Aorta (tissue), 5 donors: ENCODE measurements at regions not wholly inside any gene's neighbourhood (a gene's known extent, or its start where the extent isn't known, plus 50 kb on each side); places are given as distances from the start of the nearest gene placed in this dataset.

Experiments used
- ATAC-seq: fragments of 200-7000 bp; cut with Tn5 transposase; one replicate; pipeline ENCODE4 v1.9.1; 2022; ENCODE audit warnings: moderate library complexity; ENCODE audit not compliant: low FRiP score
- DNase-seq, 2 donors: peaks; one replicate each; pipeline ENCODE4 v3.0.0-alpha.2; 2020
- H3K27ac ChIP-seq, 2 donors: one replicate each; pipeline ENCODE4 v1.5.1; 2013; ENCODE audit warnings: low read length in 2 of 2, mild to moderate bottlenecking in 2 of 2, moderate library complexity in 2 of 2, control low read depth in 1 of 2, inconsistent platforms in 1 of 2, low read depth in 1 of 2
- H3K27me3 ChIP-seq, 2 donors: one replicate each; pipeline ENCODE4 v1.6.1; 2013; ENCODE audit warnings: control low read depth in 1 of 2, low read length in 1 of 2, mild to moderate bottlenecking in 1 of 2, moderate library complexity in 1 of 2; ENCODE audit not compliant: insufficient read depth in 2 of 2, control insufficient read depth in 1 of 2
- H3K36me3 ChIP-seq, 2 donors: one replicate each; pipeline ENCODE4 v1.6.1; 2013; ENCODE audit warnings: control low read depth in 1 of 2, low read length in 1 of 2, mild to moderate bottlenecking in 1 of 2; ENCODE audit not compliant: insufficient read depth in 2 of 2, control insufficient read depth in 1 of 2
- H3K4me1 ChIP-seq, 2 donors: one replicate each; pipeline ENCODE4 v1.6.1; 2013; ENCODE audit warnings: low read length in 2 of 2, control low read depth in 1 of 2, mild to moderate bottlenecking in 1 of 2, moderate library complexity in 1 of 2; ENCODE audit not compliant: insufficient read depth in 2 of 2, control insufficient read depth in 1 of 2
- H3K4me3 ChIP-seq, 2 donors: one replicate each; pipeline ENCODE4 v1.5.1; 2013; ENCODE audit warnings: low read length in 2 of 2, control low read depth in 1 of 2, mild to moderate bottlenecking in 1 of 2
- H3K9me3 ChIP-seq: one replicate; pipeline ENCODE4 v1.6.1; 2013; ENCODE audit warnings: mild to moderate bottlenecking, low read length; ENCODE audit not compliant: control insufficient read depth
- WGBS, 2 donors: extraction: QIAGEN DNeasy Blood & Tissue Kit; methylation state at CpG; one replicate each; pipeline ENCODE4 v1.1.7; 2013; 5-methylcytosine and 5-hydroxymethylcytosine counted together
- intact Hi-C, 2 donors: fragments of 100-400 bp; cut with DNase I; formaldehyde crosslinking; loops; one replicate each; pipeline versions ENCODE4 v1.14.2 to v1.15.0; 2022
- donor health status: healthy with polysubstance abuse.
- donor health status: Bipolar disorder and iron deficiency.
- donor health status: DM: no; HTN: no; CAD: no.
- donor health status: DM: no; HTN: no; CAD: no.
- donor health status: DM: yes; HTN: yes; CAD: no.

DNA sequence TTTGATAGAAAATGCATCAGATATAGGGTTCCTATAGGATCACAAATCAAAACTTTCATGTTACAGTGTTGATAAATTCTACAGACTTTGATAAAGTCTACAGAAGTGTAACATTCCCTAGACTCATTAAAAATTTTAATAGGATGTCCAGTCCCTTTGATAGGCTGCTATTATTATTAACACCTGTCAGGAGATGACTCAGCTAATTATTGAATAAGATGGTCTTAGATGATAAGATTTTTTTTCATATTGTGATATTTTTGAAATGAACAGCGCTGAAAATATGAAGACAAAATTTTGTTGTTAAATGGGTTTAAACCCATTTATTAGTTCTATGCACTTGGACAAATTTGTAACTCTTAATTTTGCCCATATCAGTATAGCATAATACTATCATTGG is 356.8 kb upstream of the SLITRK1 start:
- H3K4me1 ChIP-seq, result no peaks in the 10 kb centered on the region
- DNase-seq (no peak), ATAC-seq (no peak)
- no peaks in the 10 kb centered on the region for H3K36me3 ChIP-seq
- 97% methylated on average over 1 of the region's 1 CpG for WGBS, 2 donors
- intact Hi-C loops, result no loop called here
- H3K27me3 ChIP-seq, result no peaks in the 10 kb centered on the region
- no peaks in the 10 kb centered on the region for H3K9me3 ChIP-seq
- H3K27ac ChIP-seq, result no peak overlapping the region
- H3K4me3 ChIP-seq, result no peak overlapping the region

DNA sequence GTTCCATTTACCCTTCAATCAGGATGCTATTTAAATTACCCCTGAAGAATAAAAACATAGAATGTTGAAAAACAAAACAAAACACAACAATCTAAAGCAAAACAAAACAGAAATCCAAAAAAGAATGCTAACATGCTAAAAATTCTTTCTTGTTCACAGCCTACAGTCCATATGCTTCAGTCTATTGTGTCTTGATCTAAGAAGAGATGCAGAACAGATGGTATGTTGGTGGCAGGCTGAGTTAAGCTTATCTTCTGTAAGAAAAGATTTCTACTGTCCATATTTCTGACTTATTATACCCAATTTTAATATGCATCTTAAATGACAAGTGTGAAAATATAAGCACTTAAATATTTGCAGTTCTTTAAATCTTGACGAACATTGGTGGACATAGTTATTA is 356.1 kb upstream of the SLITRK1 start:
- intact Hi-C loops, result no loop called here

DNA sequence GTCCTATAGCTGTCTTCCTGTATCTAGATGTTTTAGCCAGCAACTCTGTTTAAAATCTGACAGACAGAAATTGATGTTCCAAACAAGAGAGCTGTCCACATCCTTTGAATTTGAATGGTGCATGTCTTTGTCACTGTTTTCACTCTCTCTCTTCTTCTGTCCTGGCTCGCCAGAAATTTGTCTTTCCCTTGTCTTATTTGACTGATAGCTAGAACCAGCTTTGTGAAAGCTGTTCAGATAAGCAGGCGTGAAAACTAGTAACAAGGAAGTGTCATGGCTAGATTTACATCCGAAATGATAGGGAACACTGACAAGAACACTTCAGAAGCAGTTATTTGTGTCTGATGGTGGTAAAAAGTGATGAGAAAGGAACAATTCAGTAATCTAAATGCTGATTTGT is 354.9 kb upstream of the SLITRK1 start:
- Histone ChIP-seq H3K36me3 (no peaks in the 10 kb centered on the region), H3K4me3 (no peak overlapping the region), H3K27me3 (no peaks in the 10 kb centered on the region), H3K27ac (no peak overlapping the region), H3K4me1 (no peaks in the 10 kb centered on the region), H3K9me3 (no peaks in the 10 kb centered on the region)
- intact Hi-C loops, result no loop called here
- no peak for ATAC-seq
- 58 to 66% methylated on average over 3 of the region's 3 CpGs for WGBS, 2 donors
- DNase-seq, result no peak

More for the DNA sequence above, 356.1 kb upstream of the SLITRK1 start:
- Histone ChIP-seq H3K27ac (no peak overlapping the region), H3K27me3 (no peaks in the 10 kb centered on the region), H3K9me3 (no peaks in the 10 kb centered on the region), H3K4me1 (no peaks in the 10 kb centered on the region), H3K36me3 (no peaks in the 10 kb centered on the region), H3K4me3 (no peak overlapping the region)
- ATAC-seq (no peak), DNase-seq (no peak)
- WGBS, 2 donors, result 80 to 82% methylated on average over 1 of the region's 1 CpG

DNA sequence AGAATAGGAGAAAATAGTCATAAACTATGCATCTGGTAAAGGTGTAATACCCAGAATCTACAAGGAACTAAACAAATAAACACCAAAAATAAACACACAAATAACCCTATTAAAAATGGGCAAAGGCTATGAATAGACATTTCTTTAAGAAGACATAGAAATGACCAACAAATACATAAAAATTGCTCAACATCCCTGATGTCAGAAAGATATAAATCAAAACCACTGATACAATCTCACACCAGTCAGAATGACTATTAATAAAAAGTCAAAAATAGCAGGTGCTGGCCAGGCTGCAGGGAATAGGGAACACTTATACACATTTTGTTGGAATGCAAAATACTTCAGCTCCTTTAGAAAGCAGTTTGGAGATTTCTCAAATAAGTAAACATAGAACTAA is 352.1 kb upstream of the SLITRK1 start:
- intact Hi-C loops, result no loop called here
- H3K27ac ChIP-seq, result no peak overlapping the region

DNA sequence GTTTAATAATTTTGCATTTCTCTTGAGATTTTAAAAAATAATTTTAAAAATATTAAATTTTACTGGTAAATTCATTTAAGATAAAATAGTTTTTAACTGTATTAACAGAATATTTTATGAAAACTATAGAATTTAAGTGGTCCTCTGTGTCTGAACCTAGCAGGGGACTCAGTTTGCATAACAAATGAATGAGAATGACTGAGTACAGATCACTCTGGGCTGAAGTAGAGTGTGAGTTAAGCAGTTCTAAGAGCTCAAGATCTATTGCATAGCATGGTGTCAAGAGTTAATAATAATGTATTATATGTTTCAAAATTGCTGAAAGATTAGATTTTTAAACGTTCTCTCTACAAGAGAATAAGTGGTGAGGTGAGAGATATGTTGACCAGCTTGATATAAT is 348.3 kb upstream of the SLITRK1 start:
- H3K4me3 ChIP-seq, result no peak overlapping the region
- ATAC-seq (no peak), DNase-seq (no peak)
- H3K36me3 ChIP-seq, result no peaks in the 10 kb centered on the region
- 26 to 57% methylated on average over 1 of the region's 1 CpG for WGBS, 2 donors
- H3K9me3 ChIP-seq, result no peaks in the 10 kb centered on the region
- peaks cover 2 to 3% of the 10 kb centered on the region in 2 donors for H3K4me1 ChIP-seq
- H3K27ac ChIP-seq, result no peak overlapping the region
- intact Hi-C loops, result no loop called here
- H3K27me3 ChIP-seq, result no peaks in the 10 kb centered on the region

More for the DNA sequence above, 352.1 kb upstream of the SLITRK1 start:
- no peaks in the 10 kb centered on the region for H3K4me1 ChIP-seq
- ATAC-seq (no peak), DNase-seq (no peak)
- no peaks in the 10 kb centered on the region for H3K9me3 ChIP-seq
- H3K27me3 ChIP-seq, result no peaks in the 10 kb centered on the region
- H3K4me3 ChIP-seq, result no peak overlapping the region
- H3K36me3 ChIP-seq, result no peaks in the 10 kb centered on the region

DNA sequence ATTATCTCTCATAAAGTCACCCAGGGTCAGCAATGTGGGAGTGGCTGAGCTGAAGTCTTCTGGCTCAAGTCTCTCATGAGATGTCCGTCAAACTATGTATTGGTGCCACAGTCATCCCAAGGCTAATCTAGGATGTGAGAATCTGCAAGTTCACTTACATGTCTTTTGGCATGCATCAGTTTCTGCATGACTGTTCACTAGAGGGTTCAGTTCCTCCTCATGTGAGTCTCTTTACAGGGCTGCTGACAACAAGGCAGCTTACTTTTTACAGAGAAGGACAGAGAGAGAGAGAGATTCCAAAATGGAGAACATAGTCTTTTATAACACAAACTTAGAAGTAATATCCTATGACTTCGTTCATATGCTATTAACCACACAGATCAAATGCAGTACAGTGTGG is 328.8 kb upstream of the SLITRK1 start:
- intact Hi-C loops, result no loop called here
- DNase-seq (no peak), ATAC-seq (no peak)
- no peaks in the 10 kb centered on the region for H3K36me3 ChIP-seq
- no peaks in the 10 kb centered on the region for H3K9me3 ChIP-seq
- no peak overlapping the region for H3K27ac ChIP-seq
- WGBS, 2 donors, result 90 to 92% methylated on average over 2 of the region's 2 CpGs
- no peaks in the 10 kb centered on the region for H3K27me3 ChIP-seq
- H3K4me3 ChIP-seq, result no peak overlapping the region
- no peaks in the 10 kb centered on the region for H3K4me1 ChIP-seq

DNA sequence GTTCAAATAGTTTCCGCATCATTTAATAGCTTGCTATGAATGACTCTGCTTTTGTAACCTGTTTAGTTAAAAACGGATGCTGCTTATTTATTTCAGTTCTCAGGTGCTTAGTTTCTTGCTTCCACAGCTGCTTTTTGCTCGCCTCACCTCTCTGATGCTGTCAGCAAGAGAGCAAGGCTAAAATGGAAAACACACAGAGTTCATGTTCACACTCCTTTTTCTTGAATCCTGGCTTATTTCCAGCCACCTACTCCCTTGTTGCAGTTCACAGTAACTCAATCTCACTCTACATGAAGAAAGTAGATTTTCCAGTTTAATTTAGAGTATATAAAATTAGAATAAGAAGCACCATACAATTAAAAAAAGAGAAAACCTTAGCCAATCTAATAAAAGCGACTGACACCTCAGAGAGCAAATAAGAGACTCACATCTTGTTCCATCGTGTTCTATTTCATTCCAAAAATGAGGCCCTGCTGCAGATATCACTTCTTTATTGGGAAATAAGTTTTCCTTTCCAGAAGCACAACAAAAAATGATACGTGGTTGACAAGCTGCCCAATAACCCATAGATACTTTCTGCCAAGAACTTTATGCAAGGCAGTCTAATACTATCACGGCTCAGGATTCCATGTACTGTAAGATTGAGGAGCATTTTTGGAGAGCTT is 326.1 kb upstream of the SLITRK1 start:
- WGBS, 2 donors, result 26% methylated on average over 7 of the region's 7 CpGs

DNA sequence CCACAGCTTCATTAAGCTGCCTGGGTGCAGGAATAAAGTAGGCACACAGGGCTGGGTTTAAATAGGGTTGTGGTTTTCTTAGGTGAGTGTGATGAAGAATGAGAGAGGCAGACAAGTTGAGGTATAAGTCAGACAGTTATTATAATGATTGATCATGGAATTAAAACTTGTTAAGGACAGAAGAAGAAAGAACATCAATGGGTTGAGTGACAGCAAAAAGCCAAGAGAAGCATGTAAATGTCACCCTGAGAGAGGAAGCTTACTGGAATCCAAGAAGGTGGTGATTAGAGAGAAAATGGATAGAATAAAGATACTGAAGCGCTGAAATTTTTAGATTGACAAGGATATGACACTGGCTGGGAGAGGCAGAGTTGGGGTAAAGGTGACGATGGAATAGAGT is 325.2 kb upstream of the SLITRK1 start:
- ATAC-seq (no peak), DNase-seq (no peak)
- 98 to 100% methylated on average over 2 of the region's 2 CpGs for WGBS, 2 donors
- Histone ChIP-seq H3K9me3 (no peaks in the 10 kb centered on the region), H3K27ac (no peak overlapping the region), H3K36me3 (no peaks in the 10 kb centered on the region), H3K27me3 (no peaks in the 10 kb centered on the region), H3K4me1 (no peaks in the 10 kb centered on the region), H3K4me3 (no peak overlapping the region)
- intact Hi-C loops, result no loop called here

More for the DNA sequence above, 326.1 kb upstream of the SLITRK1 start:
- intact Hi-C loops, result no loop called here
- Histone ChIP-seq H3K36me3 (no peaks in the 10 kb centered on the region), H3K27me3 (no peaks in the 10 kb centered on the region), H3K27ac (no peak overlapping the region), H3K4me1 (no peaks in the 10 kb centered on the region), H3K9me3 (no peaks in the 10 kb centered on the region), H3K4me3 (no peak overlapping the region)
- DNase-seq, result no peak
- ATAC-seq, result no peak

DNA sequence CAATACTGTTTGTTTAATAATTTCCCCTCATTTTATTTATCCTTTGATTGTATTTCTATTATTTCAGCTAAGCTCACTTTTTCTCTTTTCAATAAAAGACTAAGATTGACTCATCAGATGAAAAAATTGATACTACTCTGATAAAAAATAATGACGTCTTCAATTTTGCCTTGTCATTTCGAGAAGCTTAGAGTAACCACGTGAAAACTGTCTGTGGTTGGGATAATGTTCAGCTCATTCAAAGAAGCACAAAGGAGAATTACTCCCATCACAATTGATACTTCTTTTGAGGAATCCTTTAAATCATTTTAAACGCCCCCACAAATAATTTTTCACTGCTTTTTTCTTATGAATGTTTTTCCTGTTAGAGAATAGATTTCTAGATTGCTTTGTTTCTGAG is 318.7 kb upstream of the SLITRK1 start:
- ATAC-seq (no peak), DNase-seq (no peak)
- Histone ChIP-seq H3K4me1 (no peaks in the 10 kb centered on the region), H3K4me3 (no peak overlapping the region), H3K9me3 (no peaks in the 10 kb centered on the region), H3K27me3 (no peaks in the 10 kb centered on the region), H3K27ac (no peak overlapping the region), H3K36me3 (no peaks in the 10 kb centered on the region)
- WGBS, 2 donors, result 72 to 75% methylated on average over 4 of the region's 4 CpGs
- intact Hi-C loops, result no loop called here
